GM21381 (cell line): ENCODE measurements at regions not wholly inside any gene's neighbourhood (a gene's known extent, or its start where the extent isn't known, plus 50 kb on each side); places are given as distances from the start of the nearest gene placed in this dataset.
A peak's percentile ranks its signal among the peaks of the same experiment; 100 is the strongest.

Source experiments
- ATAC-seq: cut with Tn5 transposase; IDR thresholded peaks from one replicate; pipeline ENCODE4 v1.9.1; 2021; ENCODE audit warnings: mild to moderate bottlenecking, moderate library complexity; ENCODE audit not compliant: unreplicated experiment

- ATAC-seq: no peak
Measured at GRCh38 chr6:137729866-137730629, 137.0 kb upstream of the TNFAIP3 start.

- ATAC-seq: no peak
Measured at GRCh38 chr6:137731600-137731959, 135.5 kb upstream of the TNFAIP3 start.

GRCh38 chr6:137731960-137732616 is 135.0 kb upstream of the TNFAIP3 start:
- no peak for ATAC-seq

- ATAC-seq: no peak
Measured at GRCh38 chr6:137733372-137733771, 133.7 kb upstream of the TNFAIP3 start.

GRCh38 chr6:137734005-137734874 is 132.8 kb upstream of the TNFAIP3 start:
- ATAC-seq: no peak

GRCh38 chr6:137734875-137735182 is 132.2 kb upstream of the TNFAIP3 start:
- no peak for ATAC-seq

GRCh38 chr6:137736048-137736818 is 130.8 kb upstream of the TNFAIP3 start:
- ATAC-seq: peak; percentile 64

- ATAC-seq: no peak
Measured at GRCh38 chr6:137736911-137737310, 130.1 kb upstream of the TNFAIP3 start.

- ATAC-seq: no peak
Measured at GRCh38 chr6:137737836-137738596, 129.0 kb upstream of the TNFAIP3 start.

- no peak for ATAC-seq
Measured at GRCh38 chr6:137738931-137739504, 128.0 kb upstream of the TNFAIP3 start.

GRCh38 chr6:137739544-137739943 is 127.5 kb upstream of the TNFAIP3 start:
- ATAC-seq: no peak

GRCh38 chr6:137740091-137740755 is 126.8 kb upstream of the TNFAIP3 start:
- ATAC-seq: no peak

- no peak for ATAC-seq
Measured at GRCh38 chr6:137740967-137741761, 125.9 kb upstream of the TNFAIP3 start.

- ATAC-seq: no peak
Measured at GRCh38 chr6:137743493-137743892, 123.6 kb upstream of the TNFAIP3 start.

GRCh38 chr6:137744877-137745276 is 122.2 kb upstream of the TNFAIP3 start:
- ATAC-seq: peak; percentile 77

GRCh38 chr6:137745321-137745720 is 121.7 kb upstream of the TNFAIP3 start:
- no peak for ATAC-seq

GRCh38 chr6:137746264-137746663 is 120.8 kb upstream of the TNFAIP3 start:
- no peak for ATAC-seq

- no peak for ATAC-seq
Measured at GRCh38 chr6:137749696-137750211, 117.3 kb upstream of the TNFAIP3 start.
